Bronchial epithelial cell (primary cell): ENCODE measurements at regions not wholly inside any gene's neighbourhood (a gene's known extent, or its start where the extent isn't known, plus 50 kb on each side); places are given as distances from the start of the nearest gene placed in this dataset.

Experiments used
- DNase-seq: peaks from one replicate; pipeline ENCODE4 v3.0.0-alpha.2; 2010; ENCODE audit warnings: low read depth
- FAIRE-seq: peaks from 2 replicates; lab custom pipeline; 2011; peaks lifted over from hg19 to GRCh38; lab: Jason Lieb, UNC
- H3K27me3 ChIP-seq: 2 replicates; pipeline ENCODE4 v1.5.1; 2011; ENCODE audit warnings: low read length; ENCODE audit not compliant: control insufficient read depth, insufficient read depth
- H3K36me3 ChIP-seq: 2 replicates; pipeline ENCODE4 v1.5.1; 2011; ENCODE audit warnings: low read length; ENCODE audit not compliant: control insufficient read depth, insufficient read depth
- H3K4me3 ChIP-seq: 2 replicates; pipeline ENCODE4 v1.5.1; 2011; ENCODE audit warnings: mild to moderate bottlenecking, low read depth, low read length, control low read depth
- TF ChIP-seq, protein P1 (sequence below): IDR thresholded peaks from 2 replicates; pipeline ENCODE4 v1.5.1; 2011; ENCODE audit warnings: mild to moderate bottlenecking, moderate library complexity, low read length, control low read depth, inconsistent platforms; ENCODE audit not compliant: insufficient read depth, severe bottlenecking

DNA sequence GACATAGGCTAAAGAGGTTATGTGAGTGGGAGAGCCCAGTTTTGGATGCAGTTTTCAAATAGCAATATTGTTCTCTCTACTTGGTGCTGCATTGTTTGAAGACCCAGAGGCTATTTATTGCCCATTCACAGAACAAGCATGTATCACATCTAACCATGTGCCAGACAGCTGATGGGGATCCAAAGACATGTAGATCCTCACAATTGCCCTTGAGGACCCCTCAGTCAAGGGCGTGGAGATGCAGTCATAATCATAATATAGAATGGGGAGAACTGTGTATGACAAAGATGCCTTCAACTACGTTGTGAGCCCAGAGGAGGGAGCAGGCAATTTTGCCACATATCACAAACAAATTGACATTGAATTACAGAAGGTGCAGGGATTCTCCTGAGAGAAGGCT, 70.5 kb downstream of the NHLRC3 start:
- H3K4me3 ChIP-seq = no peak overlapping the region
- peaks cover 2% of the 10 kb centered on the region for H3K27me3 ChIP-seq
- no peak for DNase-seq
- FAIRE-seq = no peak
- TF ChIP-seq, protein P1, sequence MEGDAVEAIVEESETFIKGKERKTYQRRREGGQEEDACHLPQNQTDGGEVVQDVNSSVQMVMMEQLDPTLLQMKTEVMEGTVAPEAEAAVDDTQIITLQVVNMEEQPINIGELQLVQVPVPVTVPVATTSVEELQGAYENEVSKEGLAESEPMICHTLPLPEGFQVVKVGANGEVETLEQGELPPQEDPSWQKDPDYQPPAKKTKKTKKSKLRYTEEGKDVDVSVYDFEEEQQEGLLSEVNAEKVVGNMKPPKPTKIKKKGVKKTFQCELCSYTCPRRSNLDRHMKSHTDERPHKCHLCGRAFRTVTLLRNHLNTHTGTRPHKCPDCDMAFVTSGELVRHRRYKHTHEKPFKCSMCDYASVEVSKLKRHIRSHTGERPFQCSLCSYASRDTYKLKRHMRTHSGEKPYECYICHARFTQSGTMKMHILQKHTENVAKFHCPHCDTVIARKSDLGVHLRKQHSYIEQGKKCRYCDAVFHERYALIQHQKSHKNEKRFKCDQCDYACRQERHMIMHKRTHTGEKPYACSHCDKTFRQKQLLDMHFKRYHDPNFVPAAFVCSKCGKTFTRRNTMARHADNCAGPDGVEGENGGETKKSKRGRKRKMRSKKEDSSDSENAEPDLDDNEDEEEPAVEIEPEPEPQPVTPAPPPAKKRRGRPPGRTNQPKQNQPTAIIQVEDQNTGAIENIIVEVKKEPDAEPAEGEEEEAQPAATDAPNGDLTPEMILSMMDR = no peak
- no peaks in the 10 kb centered on the region for H3K36me3 ChIP-seq

- FAIRE-seq (no peak), DNase-seq (no peak)
- peaks cover 2% of the 10 kb centered on the region for H3K27me3 ChIP-seq
- H3K4me3 ChIP-seq = no peak overlapping the region
- no peaks in the 10 kb centered on the region for H3K36me3 ChIP-seq
- TF ChIP-seq, protein P1 = no peak
Measured at GRCh38 chr13:39110518-39111097, 72.4 kb downstream of the NHLRC3 start.

- Histone ChIP-seq H3K27me3 (peaks cover 2% of the 10 kb centered on the region), H3K36me3 (no peaks in the 10 kb centered on the region), H3K4me3 (no peak overlapping the region)
- TF ChIP-seq, protein P1 = no peak
- DNase-seq (no peak), FAIRE-seq (no peak)
Measured at GRCh38 chr13:39111145-39111544, 72.9 kb downstream of the NHLRC3 start.

DNA sequence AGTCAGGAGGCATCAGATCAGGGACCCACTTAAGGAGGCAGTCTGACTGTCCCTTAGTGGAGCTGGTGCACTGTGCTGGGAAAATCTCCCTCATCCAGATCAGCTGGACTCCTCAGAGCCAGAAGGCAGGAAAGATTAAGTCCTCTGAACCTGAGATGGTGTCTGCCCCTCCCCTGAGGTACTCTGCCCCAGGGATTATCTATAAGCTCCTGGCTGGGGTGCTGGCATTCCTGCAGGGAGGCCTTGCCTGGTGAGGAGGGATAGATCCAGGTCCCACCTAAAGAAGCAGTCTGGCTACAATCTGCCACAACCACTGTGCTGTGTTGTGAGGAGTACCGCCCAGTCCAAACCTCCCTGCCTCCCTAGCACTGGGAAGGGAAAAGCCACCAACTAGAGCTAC, 81.2 kb downstream of the NHLRC3 start:
- no peaks in the 10 kb centered on the region for H3K36me3 ChIP-seq
- FAIRE-seq (no peak), DNase-seq (no peak)
- TF ChIP-seq, protein P1 = no peak
- H3K27me3 ChIP-seq = peaks cover 2% of the 10 kb centered on the region
- H3K4me3 ChIP-seq = no peak overlapping the region

- TF ChIP-seq, protein P1 = no peak
- FAIRE-seq (no peak), DNase-seq (no peak)
- Histone ChIP-seq H3K36me3 (no peaks in the 10 kb centered on the region), H3K27me3 (peaks cover 7% of the 10 kb centered on the region), H3K4me3 (no peak overlapping the region)
Measured at GRCh38 chr13:39123578-39123977, 85.3 kb downstream of the NHLRC3 start.

GRCh38 chr13:39129213-39129612, 91.0 kb downstream of the NHLRC3 start:
- no peak for FAIRE-seq
- TF ChIP-seq, protein P1 = no peak
- Histone ChIP-seq H3K27me3 (peaks cover 6% of the 10 kb centered on the region), H3K4me3 (no peak overlapping the region), H3K36me3 (no peaks in the 10 kb centered on the region)
- no peak for DNase-seq
